DND-41 (cell line): ENCODE measurements at regions not wholly inside any gene's neighbourhood (a gene's known extent, or its start where the extent isn't known, plus 50 kb on each side); places are given as distances from the start of the nearest gene placed in this dataset.

Experiments
- ATAC-seq: fragments of 200-7000 bp; cut with Tn5 transposase; 3 replicates; pipeline ENCODE4 v1.9.1; 2021; ENCODE audit warnings: low read depth; ENCODE audit not compliant: insufficient read depth
- DNase-seq: peaks from one replicate; pipeline ENCODE4 v3.0.0-alpha.2; 2020
- H2AFZ ChIP-seq: 2 replicates; pipeline ENCODE4 v1.6.0; 2012; ENCODE audit warnings: low read depth, low read length
- H3K27ac ChIP-seq: 2 replicates; pipeline ENCODE4 v1.5.1; 2012; ENCODE audit warnings: low read length, inconsistent platforms
- H3K27me3 ChIP-seq: fragments of 200-600 bp; sonication (generic); 2 replicates; pipeline ENCODE4 v1.6.0; 2012; ENCODE audit warnings: low read length, mild to moderate bottlenecking, inconsistent platforms; ENCODE audit not compliant: insufficient read depth, poor library complexity
- H3K36me3 ChIP-seq: 2 replicates; pipeline ENCODE4 v1.5.1; 2012; ENCODE audit warnings: low read length, inconsistent platforms; ENCODE audit not compliant: insufficient read depth
- H3K4me1 ChIP-seq: 2 replicates; pipeline ENCODE4 v1.5.1; 2012; ENCODE audit warnings: mild to moderate bottlenecking, low read length; ENCODE audit not compliant: insufficient read depth
- H3K4me2 ChIP-seq: 2 replicates; pipeline ENCODE4 v1.6.0; 2012; ENCODE audit warnings: mild to moderate bottlenecking, moderate library complexity, low read length, inconsistent platforms; ENCODE audit not compliant: insufficient read depth
- H3K4me3 ChIP-seq, 2 experiments: fragments of 200-600 bp in 1 of 2; shearing (Covaris generic) in 1 of 2; 2 replicates each; pipeline ENCODE4 v1.5.1; 2012 to 2016; ENCODE audit warnings: inconsistent platforms in 2 of 2, low read length in 2 of 2, mild to moderate bottlenecking in 2 of 2, low read depth in 1 of 2, moderate library complexity in 1 of 2
- H3K79me2 ChIP-seq: 2 replicates; pipeline ENCODE4 v1.6.0; 2012; ENCODE audit warnings: low read length, inconsistent platforms; ENCODE audit not compliant: insufficient read depth
- H3K9ac ChIP-seq: 2 replicates; pipeline ENCODE4 v1.6.0; 2012; ENCODE audit warnings: low read depth, mild to moderate bottlenecking, inconsistent platforms, low read length, moderate library complexity
- H3K9me3 ChIP-seq: 2 replicates; pipeline ENCODE4 v1.5.1; 2012; ENCODE audit warnings: low read length, moderate library complexity, mild to moderate bottlenecking, inconsistent platforms; ENCODE audit not compliant: insufficient read depth, severe bottlenecking
- H4K20me1 ChIP-seq: 2 replicates; pipeline ENCODE4 v1.6.0; 2012; ENCODE audit warnings: low read length; ENCODE audit not compliant: insufficient read depth
- EZH2 ChIP-seq: IDR thresholded peaks from 3 replicates; pipeline ENCODE4 v1.6.1; 2012; ENCODE audit warnings: borderline replicate concordance, low read depth, mild to moderate bottlenecking, moderate library complexity, low read length, inconsistent platforms; ENCODE audit not compliant: severe bottlenecking
- TF ChIP-seq, protein P1 (sequence below): IDR thresholded peaks from 2 replicates; pipeline ENCODE4 v1.5.1; 2012; ENCODE audit warnings: borderline replicate concordance, low read length, moderate library complexity, mild to moderate bottlenecking; ENCODE audit not compliant: poor library complexity, severe bottlenecking; ENCODE audit errors: extremely low read depth

DNA sequence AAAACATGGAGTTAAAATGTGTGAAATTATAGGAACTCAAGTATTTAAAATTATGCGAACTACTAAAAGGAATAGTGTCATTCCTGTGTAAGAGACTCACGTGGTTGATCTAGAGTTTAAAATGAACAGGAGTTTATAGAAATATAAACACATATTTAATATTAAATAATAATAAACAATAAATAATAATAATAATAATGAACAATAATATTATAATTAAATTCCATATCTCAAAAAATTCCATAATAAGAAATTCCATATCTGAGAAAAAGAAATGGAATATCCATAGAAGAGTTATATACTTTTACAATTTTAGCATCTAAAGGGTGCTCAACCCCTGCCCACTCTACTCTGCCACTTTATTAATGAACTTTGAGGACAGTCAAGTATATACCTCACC, 429.6 kb downstream of the TNS3 start:
- Histone ChIP-seq H3K4me3 (no peak overlapping the region), H3K36me3 (no peaks in the 10 kb centered on the region), H3K4me1 (no peaks in the 10 kb centered on the region), H3K27ac (no peak overlapping the region), H3K27me3 (no peaks in the 10 kb centered on the region), H2AFZ (no peak overlapping the region), H3K9me3 (no peaks in the 10 kb centered on the region), H3K4me2 (no peak overlapping the region), H4K20me1 (no peaks in the 10 kb centered on the region), H3K79me2 (no peaks in the 10 kb centered on the region), H3K9ac (no peak overlapping the region)
- TF ChIP-seq EZH2, result no peak
- TF ChIP-seq, protein P1, sequence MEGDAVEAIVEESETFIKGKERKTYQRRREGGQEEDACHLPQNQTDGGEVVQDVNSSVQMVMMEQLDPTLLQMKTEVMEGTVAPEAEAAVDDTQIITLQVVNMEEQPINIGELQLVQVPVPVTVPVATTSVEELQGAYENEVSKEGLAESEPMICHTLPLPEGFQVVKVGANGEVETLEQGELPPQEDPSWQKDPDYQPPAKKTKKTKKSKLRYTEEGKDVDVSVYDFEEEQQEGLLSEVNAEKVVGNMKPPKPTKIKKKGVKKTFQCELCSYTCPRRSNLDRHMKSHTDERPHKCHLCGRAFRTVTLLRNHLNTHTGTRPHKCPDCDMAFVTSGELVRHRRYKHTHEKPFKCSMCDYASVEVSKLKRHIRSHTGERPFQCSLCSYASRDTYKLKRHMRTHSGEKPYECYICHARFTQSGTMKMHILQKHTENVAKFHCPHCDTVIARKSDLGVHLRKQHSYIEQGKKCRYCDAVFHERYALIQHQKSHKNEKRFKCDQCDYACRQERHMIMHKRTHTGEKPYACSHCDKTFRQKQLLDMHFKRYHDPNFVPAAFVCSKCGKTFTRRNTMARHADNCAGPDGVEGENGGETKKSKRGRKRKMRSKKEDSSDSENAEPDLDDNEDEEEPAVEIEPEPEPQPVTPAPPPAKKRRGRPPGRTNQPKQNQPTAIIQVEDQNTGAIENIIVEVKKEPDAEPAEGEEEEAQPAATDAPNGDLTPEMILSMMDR, result no peak
- no peak for ATAC-seq
- no peak for DNase-seq

DNA sequence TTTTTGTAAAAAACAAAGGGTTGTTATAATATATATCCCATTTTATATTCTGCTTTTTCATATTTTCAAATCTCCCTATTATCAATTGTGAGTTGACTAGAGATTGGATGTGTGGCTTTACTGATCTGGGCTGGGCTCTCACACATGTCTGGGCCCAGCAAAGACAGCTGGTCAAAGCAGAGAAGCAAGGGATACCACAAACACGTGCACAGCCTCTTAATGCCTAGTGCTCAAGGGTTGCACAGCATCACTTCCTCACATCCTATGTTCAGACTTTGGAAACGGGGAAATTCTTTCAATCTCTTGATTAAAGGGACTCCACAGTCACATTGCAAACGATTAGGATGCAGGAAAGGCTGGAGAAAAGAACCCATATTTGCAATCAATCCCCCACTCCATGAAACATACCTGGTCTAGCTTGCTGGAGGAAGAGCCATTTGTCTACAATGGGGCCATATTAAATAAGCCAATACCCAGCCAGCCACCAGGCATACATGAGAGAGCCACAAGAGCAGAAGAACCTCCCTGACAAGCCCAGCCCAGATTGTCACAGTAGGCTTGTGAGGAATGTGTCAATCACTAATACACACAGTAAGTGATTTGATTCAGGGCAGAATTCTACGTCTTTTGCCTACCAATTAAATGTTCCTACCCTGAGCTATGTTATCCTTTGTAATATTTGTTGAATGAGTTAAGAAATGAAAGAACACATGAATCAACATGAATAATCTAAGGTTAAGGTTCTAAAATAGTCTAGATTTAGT, 431.2 kb downstream of the TNS3 start:
- H3K79me2 ChIP-seq, result no peaks in the 10 kb centered on the region
- ATAC-seq (no peak), DNase-seq (no peak)
- no peak overlapping the region for H3K4me2 ChIP-seq
- H3K27me3 ChIP-seq, result no peaks in the 10 kb centered on the region
- no peaks in the 10 kb centered on the region for H3K36me3 ChIP-seq
- H3K9me3 ChIP-seq, result no peaks in the 10 kb centered on the region
- H3K27ac ChIP-seq, result no peak overlapping the region
- no peaks in the 10 kb centered on the region for H4K20me1 ChIP-seq
- H3K4me3 ChIP-seq, result no peak overlapping the region
- TF ChIP-seq, protein P1, result no peak
- TF ChIP-seq EZH2, result no peak
- no peaks in the 10 kb centered on the region for H3K4me1 ChIP-seq
- no peak overlapping the region for H3K9ac ChIP-seq
- H2AFZ ChIP-seq, result no peak overlapping the region

DNA sequence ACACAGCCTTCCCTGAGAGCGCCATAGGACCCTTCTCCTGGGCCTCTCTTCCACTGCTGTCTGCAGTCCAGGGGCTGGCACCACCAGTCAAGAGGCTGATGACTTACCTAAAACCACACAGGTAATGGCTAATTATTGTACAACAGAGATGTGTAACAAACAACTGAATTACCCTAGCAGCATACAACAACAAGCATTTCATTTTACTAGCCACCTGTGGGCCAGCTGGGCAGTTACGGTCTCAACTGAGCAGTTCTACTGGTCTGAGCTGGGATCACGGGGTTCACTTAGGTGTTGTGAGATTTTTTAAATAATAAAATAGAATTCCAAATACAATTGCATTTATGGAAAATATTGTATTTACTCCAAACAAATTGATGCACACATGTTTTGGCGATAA, 431.9 kb downstream of the TNS3 start:
- Histone ChIP-seq H3K79me2 (no peaks in the 10 kb centered on the region), H3K9ac (no peak overlapping the region), H3K4me1 (no peaks in the 10 kb centered on the region), H3K4me2 (no peak overlapping the region), H3K4me3 (no peak overlapping the region), H3K27ac (no peak overlapping the region), H3K27me3 (no peaks in the 10 kb centered on the region), H4K20me1 (no peaks in the 10 kb centered on the region), H2AFZ (no peak overlapping the region), H3K36me3 (no peaks in the 10 kb centered on the region), H3K9me3 (no peaks in the 10 kb centered on the region)
- TF ChIP-seq, protein P1, result no peak
- no peak for TF ChIP-seq EZH2
- DNase-seq (no peak), ATAC-seq (no peak)
